LNCAP (cell line): ENCODE measurements at regions not wholly inside any gene's neighbourhood (a gene's known extent, or its start where the extent isn't known, plus 50 kb on each side); places are given as distances from the start of the nearest gene placed in this dataset.

ENCODE experiments used
- TF ChIP-seq, protein P1 (sequence below): fragments of 450-650 bp; IDR thresholded peaks from 2 replicates; pipeline ENCODE4 v1.5.1; 2017; ENCODE audit warnings: mild to moderate bottlenecking

DNA sequence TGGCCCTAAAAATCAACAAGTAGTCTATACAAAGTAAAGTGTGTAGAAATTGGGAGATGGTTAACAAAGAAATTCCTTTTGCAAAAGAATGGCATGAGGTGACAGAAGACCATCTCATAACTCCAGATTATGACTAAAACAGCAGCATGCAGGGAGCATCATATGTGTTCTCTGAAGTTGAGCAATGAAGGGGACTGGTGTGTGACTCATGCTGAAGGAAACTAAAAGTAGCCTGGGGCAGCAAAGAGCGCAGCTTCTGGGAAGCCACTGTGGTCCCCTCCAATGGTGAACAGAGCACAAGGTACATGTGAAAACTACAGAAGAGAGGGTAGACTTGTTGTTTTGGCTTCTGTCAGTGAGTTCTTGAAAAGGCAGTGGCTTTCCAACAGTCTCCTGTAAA is 133.4 kb downstream of the MACC1 start:
- TF ChIP-seq, protein P1, sequence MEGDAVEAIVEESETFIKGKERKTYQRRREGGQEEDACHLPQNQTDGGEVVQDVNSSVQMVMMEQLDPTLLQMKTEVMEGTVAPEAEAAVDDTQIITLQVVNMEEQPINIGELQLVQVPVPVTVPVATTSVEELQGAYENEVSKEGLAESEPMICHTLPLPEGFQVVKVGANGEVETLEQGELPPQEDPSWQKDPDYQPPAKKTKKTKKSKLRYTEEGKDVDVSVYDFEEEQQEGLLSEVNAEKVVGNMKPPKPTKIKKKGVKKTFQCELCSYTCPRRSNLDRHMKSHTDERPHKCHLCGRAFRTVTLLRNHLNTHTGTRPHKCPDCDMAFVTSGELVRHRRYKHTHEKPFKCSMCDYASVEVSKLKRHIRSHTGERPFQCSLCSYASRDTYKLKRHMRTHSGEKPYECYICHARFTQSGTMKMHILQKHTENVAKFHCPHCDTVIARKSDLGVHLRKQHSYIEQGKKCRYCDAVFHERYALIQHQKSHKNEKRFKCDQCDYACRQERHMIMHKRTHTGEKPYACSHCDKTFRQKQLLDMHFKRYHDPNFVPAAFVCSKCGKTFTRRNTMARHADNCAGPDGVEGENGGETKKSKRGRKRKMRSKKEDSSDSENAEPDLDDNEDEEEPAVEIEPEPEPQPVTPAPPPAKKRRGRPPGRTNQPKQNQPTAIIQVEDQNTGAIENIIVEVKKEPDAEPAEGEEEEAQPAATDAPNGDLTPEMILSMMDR: no peak

DNA sequence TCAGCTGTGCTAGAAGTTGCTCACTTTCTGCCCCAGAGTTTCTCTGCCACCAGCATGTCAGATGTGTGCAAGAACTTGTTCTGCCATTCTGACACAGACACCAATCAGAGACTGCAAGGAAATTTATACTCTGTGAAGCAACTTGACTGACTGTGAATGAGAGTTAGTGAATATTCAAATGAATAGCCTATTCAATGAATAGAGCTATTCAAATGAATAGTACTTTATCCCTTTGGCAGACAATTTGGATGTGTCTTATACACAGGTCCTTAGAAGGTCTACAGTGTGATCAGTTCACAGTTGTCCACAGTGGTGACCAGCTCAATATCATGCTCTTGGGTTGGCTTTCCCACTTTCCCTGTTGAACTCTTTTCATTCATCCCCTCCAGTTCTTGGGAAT is 138.1 kb downstream of the MACC1 start:
- TF ChIP-seq, protein P1: no peak

DNA sequence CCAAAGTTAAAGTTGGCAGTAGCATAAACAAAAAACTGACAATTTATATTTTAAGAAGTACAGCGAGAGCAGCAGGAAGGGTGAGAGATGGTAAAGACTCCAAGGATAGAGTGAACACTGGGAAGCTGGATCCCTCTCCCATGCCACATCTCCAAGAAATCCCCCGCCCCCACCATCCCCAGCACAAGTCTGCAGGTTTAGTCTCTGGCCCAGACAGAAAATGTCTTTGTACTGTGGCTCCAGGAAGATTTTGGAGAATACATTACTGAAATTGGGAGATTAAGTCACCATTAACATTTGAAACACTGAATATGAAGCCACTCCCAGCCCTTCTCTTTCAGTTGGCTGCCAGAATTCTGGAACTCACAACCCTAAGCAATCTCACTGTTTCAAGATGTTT is 140.3 kb downstream of the MACC1 start:
- TF ChIP-seq, protein P1: no peak

DNA sequence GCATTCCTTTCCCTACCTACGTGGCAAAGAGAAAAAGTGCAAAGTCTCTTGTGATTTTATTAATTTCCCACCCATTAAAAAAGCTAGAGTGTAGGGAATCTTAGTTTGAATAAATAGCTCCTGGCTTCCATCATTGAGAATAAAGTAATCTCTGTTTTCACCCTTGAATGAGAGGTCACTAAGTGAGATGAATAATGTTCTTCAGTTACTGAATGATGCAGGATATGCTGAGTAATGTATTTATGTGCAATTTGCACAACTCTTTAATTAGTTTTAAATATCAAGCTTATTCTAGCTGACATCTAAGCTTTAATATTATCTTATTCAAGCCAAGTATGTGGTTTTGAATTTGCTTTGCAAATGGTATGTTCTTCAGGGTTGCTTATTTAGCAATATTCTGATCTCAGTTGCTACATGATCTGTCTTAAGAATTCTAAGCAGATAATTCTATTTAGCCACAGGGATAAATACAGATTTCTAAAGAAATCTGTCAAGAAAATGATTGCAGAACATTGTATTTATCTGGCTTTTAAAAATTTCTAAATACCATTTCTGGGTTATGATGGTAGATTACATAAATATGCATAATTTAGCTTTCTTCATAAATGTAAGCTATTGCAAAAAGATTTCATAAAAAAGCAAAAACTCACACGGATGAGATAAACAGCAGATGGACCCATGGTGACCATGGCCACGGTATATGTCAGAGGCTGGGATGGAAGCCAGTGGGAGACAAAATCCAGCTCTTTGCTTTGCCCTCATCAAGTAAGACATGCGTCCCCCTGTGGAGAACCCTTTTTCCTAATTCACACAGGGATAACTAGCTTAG is 141.0 kb downstream of the MACC1 start:
- TF ChIP-seq, protein P1: no peak

DNA sequence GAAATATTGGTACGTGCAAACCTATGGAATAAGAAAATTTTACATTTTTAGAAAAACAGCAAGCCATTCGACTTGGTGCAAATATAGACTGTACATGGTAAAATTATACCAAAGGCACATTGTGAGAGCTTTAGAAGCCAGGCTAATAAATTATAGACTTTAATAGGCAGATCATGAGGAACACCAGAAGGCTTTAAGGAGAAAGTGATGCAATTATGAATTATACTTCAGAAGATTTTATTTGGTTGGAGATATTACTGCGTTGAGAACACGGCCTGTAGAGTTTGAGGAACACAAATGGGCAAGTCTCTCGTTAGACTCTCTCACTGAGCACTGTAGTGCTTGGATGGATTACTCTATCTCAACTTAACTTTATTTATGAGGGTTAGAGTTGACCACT is 141.7 kb downstream of the MACC1 start:
- TF ChIP-seq, protein P1: no peak

DNA sequence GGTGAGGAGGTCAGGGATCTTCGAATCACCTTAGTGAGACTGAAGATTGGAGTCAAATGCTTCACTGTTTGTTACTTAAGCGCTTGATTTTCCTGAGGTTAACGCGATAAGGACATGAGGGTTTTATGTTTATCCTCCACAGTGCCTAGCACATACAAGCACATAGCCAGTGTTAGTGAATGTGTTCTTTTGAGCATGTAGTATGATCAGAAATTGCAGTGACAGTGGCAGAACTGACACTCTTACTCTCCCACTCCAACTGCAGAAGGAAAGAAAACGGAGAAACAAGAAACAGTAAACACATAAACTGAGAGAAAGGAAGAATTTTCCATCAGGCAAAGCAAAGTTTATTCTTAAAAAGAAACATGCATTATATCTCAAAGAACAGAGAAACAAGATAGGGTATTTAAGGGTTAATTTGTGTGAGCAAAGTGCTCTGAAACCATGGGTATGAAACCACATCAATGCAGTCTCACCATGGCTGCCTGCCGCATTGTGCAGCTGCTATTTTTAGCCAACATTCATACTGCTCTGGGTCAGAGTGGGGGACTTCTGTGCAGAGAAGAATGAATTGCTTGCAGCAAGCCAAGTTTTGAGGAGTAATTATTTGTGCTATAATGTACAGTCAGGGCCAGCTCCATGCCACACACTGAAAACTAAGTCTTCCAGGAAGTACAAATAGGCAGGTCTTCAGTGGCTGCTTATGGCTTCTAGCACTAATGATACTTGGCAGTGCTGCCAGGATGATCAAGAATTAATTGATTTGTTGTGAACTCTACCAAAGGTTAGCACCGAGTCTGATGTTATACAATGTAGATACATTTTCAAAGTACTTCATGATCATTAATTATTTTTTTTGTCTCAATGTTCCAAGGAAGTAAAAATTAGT is 152.0 kb downstream of the MACC1 start:
- TF ChIP-seq, protein P1: no peak

DNA sequence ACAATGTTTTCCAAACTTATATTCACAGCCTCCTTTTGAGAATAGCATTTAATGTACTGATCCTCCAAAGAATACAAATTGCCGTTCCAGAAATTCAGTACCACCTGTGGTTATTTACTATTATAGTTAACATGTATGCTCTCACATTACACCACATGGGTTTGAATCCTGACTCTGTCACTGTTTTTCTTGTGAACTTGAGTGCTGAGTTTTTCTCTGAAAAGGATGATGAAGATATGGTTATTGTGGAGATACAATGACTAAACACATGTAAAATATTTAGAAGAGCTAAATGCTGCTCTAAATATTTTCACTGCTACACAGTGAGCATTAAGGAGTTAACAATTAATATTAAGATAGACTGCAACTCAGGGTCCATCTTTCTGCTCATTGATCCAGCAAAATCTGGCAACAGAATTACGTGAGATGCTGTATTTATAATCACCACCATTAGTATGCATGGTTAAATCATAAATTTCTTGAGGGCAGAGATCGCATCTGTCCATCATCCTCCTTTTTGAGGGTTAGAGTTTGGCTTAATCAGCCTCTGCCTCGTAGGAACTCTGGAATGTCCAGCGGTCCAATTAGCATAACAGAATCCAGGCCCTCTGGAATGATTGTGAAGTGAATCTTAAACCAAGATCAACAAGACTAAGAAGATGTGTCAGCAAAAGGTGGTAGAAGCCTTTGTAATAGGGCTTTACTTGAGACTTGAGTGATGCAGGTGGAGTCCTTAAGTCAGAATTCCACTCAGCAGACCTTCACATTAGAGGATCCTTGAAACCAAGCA is 152.8 kb downstream of the MACC1 start:
- TF ChIP-seq, protein P1: no peak
